Choroid plexus epithelial cell (primary cell): ENCODE measurements at regions not wholly inside any gene's neighbourhood (a gene's known extent, or its start where the extent isn't known, plus 50 kb on each side); places are given as distances from the start of the nearest gene placed in this dataset.

Source experiments
- DNase-seq: peaks from one replicate; pipeline ENCODE4 v3.0.0-alpha.2; 2010; ENCODE audit warnings: low read depth
- H3K4me3 ChIP-seq: 2 replicates; pipeline ENCODE4 v1.5.1; 2011; ENCODE audit warnings: low read depth, mild to moderate bottlenecking, control low read depth, low read length, moderate library complexity
- CTCF ChIP-seq: conservative IDR thresholded peaks from 2 replicates; pipeline ENCODE4 v1.5.1; 2011; ENCODE audit warnings: low read depth, mild to moderate bottlenecking, control low read depth, inconsistent platforms, low read length, moderate library complexity

GRCh38 chr6:133114973-133115372, 126.2 kb upstream of the EYA4 start:
- H3K4me3 ChIP-seq: no peak overlapping the region
- no peak for DNase-seq
- TF ChIP-seq CTCF: no peak

GRCh38 chr6:133115946-133116345, 125.2 kb upstream of the EYA4 start:
- peak; percentile 6 for DNase-seq
- no peak for TF ChIP-seq CTCF

GRCh38 chr6:133128191-133128590, 113.0 kb upstream of the EYA4 start:
- TF ChIP-seq CTCF: no peak
- no peak for DNase-seq
- H3K4me3 ChIP-seq: no peak overlapping the region

More at GRCh38 chr6:133115946-133116345, 125.2 kb upstream of the EYA4 start:
- H3K4me3 ChIP-seq: no peak overlapping the region

GRCh38 chr6:133129556-133129955, 111.6 kb upstream of the EYA4 start:
- H3K4me3 ChIP-seq: no peak overlapping the region
- TF ChIP-seq CTCF: no peak
- no peak for DNase-seq

- TF ChIP-seq CTCF: no peak
- DNase-seq: peak; percentile 51
- H3K4me3 ChIP-seq: no peak overlapping the region
Observed at GRCh38 chr6:133130863-133131262, 110.3 kb upstream of the EYA4 start.

GRCh38 chr6:133131621-133132465, 109.3 kb upstream of the EYA4 start:
- no peak overlapping the region for H3K4me3 ChIP-seq
- DNase-seq: peak; percentile 31
- no peak for TF ChIP-seq CTCF

- no peak for TF ChIP-seq CTCF
- no peak overlapping the region for H3K4me3 ChIP-seq
- DNase-seq: no peak
Observed at GRCh38 chr6:133132466-133132971, 108.6 kb upstream of the EYA4 start.
